SW 1271 (cell line): ENCODE measurements at regions not wholly inside any gene's neighbourhood (a gene's known extent, or its start where the extent isn't known, plus 50 kb on each side); places are given as distances from the start of the nearest gene placed in this dataset.
"Not testable (repeated sequence)": the region's sequence is repeated elsewhere in the genome, so short reads cannot be mapped to it uniquely, and the experiment has no call there.

Source experiments
- DNase-seq, 2 experiments: peaks; one replicate each; lab custom pipeline; 2025; lab: John Stamatoyannopoulos, UW

- DNase-seq = no peak
Observed at GRCh38 chr6:140393665-140394540, 1019.5 kb upstream of the CITED2 start.

DNA sequence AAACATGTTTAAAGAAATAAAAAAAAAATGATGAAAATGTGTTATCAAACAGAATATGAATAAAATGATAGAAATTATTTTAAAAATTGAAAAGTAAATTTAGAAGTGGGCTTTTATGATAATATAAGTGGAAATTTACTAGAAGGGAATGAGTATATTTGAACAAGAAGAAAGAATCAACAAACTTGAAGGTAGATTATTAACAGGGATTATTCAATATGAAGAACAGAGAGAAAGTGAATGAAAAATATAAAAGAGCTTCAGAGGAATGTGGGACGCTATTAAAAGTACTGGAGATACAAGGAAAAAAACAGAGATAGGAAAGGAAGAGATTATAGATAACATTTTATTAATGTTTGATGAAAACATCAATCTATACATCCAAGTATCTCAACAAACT is 1014.4 kb upstream of the CITED2 start:
- no peak for DNase-seq

DNA sequence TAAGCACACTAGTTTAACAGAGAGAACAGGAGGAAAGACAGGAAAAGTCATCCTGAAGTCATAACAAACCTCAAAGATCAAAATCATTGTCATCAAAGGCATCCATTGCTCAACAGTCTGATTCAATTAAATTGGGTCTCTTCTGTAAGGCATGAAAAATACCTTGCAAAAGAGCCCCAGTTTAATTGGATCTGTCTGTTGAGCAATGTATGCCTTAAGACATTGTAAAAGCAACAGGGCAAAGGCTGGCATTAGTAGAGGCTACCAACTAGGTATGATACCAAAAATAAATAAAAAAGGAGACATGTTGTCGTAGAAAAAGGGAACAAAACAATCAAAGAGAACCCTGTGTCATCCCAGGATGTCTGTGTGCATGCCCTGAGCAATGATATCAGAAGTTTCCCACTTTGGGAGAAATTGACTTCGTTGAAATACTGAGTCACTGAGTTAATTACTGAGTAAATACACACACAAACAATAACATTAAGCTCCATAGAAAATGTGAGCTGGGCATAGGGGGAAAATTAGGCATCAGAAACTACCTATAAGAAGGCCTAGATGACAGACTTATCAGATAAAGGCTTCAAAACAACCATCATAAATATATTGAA is 1013.8 kb upstream of the CITED2 start:
- no peak for DNase-seq

GRCh38 chr6:140385679-140386078 is 1011.2 kb upstream of the CITED2 start:
- no peak for DNase-seq

DNA sequence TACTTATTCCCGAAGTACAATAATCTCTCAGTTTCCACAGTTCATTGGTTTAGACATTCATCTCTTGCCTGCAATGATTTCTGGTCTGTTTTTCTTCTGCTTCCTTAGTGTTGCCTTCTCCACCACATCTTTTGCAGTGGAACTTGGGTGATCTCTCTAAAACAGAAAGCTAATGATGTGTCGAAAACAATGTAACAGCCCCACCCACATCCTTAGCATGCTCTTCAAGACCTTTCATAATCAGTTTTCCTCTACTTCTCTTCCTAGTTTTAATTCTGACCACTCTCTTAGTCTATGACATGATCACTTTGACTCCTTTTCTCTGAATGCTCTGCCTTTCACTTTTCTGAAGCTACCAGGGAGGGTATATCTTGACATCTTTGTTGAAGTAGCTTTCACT is 1007.9 kb upstream of the CITED2 start:
- no peak for DNase-seq

DNA sequence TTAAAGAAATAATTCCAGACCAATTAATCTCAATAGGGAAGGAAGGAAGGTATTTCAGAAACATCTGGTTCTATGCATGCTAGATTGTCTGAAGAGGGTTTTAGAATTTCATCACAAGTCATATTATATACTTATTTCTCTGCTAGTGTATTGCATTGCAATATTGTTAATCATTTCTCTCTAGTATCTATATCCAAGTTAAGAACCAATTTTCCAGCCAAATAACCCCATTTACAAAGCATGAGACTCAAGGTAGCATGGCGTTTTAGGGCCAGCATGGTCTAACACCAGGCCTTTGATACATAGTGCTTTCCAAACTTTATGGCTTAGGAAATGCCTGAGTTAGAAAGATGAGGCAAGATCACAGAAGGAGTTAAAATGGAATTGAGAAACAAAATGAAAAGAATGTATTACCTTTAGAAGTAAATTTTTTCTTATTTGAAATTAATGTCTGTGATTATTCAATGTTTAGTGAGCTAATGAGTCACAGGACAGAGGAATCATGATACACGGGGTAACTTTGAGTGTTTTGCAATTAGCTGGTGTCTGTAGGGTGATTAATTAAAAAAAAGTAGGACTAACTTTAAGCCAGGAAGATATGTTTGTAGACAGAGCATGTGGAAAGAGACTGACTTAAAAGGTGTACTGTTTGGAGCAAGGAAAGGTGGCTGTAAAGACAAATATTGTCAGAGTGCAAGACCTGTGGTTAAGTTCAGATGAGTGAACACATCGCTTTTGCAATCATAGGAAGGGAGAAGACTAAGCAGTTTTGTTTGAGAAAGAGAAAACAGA is 1006.2 kb upstream of the CITED2 start:
- DNase-seq = no peak

GRCh38 chr6:140379919-140380318 is 1005.5 kb upstream of the CITED2 start:
- no peak for DNase-seq

DNA sequence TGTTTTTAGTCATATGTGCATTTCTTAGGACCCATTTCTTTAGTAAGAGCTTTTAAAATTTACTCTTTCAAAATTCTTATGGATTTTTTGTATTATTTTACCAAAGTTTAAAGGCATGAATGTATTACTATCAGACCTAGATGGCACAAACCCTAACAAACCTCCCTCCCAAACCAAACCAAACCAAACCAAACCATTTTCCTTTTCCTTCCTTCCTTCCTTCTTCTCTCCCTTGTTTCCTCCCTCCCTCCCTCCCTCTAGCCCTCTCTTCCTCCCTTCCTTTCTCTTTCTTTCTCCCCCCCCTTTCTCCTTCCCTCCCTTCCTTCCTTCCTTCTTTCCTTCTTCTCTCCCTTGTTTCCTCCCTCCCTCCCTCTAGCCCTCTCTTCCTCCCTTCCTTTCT is 1001.8 kb upstream of the CITED2 start:
- no peak for DNase-seq

DNA sequence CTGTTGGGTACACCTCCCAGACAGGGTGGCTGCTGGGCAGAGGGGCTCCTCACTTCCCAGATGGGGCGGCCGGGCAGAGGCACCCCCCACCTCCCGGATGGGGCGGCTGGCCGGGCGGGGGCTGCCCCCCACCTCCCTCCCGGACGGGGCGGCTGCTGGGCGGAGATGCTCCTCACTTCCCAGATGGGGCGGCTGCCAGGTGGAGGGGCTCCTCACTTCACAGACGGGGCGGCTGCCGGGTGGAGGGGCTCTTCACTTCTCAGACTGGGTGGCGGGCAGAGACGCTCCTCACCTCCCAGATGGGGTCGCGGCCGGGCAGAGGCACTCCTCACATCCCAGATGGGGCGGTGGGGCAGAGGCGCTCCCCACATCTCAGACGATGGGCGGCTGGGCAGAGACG is 999.3 kb upstream of the CITED2 start:
- not testable (repeated sequence) for DNase-seq

- no peak for DNase-seq
Observed at GRCh38 chr6:140372064-140372463, 997.6 kb upstream of the CITED2 start.

DNA sequence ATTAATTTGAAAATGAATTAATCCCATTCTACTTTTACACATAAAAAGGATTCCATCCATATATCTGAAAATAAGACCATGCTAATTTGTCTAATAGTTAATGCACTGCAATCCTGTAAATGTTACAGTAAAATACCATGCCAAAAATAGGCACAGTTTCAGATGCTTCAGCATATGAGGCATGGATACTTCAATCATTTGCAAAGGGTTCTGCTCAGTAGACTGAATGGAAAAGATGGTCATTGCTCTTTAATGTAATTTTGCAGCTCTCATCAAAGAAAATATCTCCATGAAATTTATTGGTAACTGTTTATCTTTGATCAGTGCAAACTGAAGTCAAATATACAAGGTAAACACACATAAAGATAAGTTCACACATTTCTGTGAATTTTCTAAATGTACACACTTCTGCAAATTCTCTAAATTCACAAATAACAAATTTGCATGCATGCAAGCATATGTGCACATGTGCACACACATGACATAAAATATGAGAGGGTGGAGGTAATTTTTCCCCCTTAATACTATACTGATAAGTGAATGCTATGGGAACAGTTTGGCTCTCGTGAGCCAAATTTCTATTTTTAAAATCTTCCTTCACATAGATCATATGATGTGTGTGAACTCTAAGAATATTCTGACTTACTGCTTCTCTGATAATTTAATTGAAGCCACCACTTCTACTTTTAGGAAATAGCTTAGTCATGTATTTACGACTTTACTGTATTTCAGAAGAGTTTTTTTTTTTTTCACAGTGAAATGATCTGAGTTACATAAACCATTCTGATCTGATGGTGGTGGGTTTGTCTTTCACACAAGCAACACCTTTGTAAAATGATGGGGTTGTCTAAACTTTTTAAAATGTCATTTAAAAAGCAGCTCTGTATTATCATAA is 996.8 kb upstream of the CITED2 start:
- no peak for DNase-seq

GRCh38 chr6:140370441-140370840 is 996.0 kb upstream of the CITED2 start:
- no peak for DNase-seq

- DNase-seq = peak in 1 of 2 experiments; percentile 40
Observed at GRCh38 chr6:140366991-140367390, 992.5 kb upstream of the CITED2 start.

DNA sequence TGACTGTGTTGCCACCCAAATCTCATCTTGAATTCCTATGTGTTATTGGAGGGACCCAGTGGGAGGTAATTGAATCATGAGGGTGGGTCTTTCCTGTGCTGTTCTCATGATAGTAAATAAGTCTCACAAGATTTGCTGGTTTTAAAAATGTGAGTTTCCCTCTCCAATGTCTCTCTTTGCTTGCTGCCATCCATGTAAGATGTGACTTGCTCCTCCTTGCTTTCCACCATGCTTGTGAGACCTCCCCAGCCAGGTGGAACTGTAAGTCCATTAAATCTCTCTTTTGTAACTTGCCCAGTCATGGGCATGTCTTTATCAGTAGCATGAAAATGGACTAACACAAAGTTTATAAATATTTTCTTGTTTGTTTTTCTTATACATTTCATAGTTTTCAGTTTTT is 990.5 kb upstream of the CITED2 start:
- no peak for DNase-seq

- no peak for DNase-seq
Observed at GRCh38 chr6:140360651-140361050, 986.2 kb upstream of the CITED2 start.

DNA sequence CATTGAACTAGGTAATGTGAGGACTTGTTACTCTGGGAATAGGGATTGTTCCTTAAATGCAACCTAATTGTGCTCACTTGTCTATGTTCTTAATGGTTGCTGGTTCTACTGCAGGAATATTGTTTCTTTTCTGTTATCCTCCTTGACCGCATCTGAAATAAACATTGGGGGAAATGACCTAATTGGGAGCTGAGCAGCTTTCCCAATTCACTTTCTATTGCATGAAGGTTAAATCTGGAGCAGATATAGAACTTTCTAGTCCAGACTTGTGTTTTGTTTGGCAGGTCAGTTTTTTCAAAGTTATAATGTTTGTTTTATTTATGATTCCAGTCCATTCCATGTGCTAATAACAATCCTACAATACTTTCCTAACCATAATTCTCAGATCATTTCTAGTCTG is 981.0 kb upstream of the CITED2 start:
- no peak for DNase-seq

GRCh38 chr6:140354296-140354695 is 979.8 kb upstream of the CITED2 start:
- DNase-seq = no peak

- no peak for DNase-seq
Observed at GRCh38 chr6:140353536-140353935, 979.1 kb upstream of the CITED2 start.

GRCh38 chr6:140346428-140346827 is 972.0 kb upstream of the CITED2 start:
- peak; percentile 34 to 64 for DNase-seq

DNA sequence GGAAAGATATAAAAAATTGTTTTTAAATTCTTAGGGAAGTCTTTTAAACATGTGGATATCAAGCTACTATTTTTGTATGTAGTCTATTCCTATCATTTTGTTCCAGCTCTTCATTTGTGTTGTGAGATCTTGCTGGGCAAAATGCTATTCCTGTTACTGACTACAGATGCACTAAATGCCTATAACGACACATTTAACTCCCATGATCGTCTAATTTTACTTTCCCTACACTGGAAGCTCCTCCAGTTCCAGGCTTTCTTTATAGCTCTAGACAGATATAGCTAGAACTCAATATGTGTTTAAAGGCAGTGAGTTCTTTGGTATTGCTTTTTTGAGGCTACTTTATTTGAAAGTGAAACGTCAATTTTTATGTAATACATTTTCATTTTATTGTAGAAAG is 971.5 kb upstream of the CITED2 start:
- DNase-seq = no peak

GRCh38 chr6:140344142-140344913 is 969.9 kb upstream of the CITED2 start:
- peak in 1 of 2 experiments; percentile 55 for DNase-seq
